Right lobe of liver (tissue), 4 donors: ENCODE measurements at regions not wholly inside any gene's neighbourhood (a gene's known extent, or its start where the extent isn't known, plus 50 kb on each side); places are given as distances from the start of the nearest gene placed in this dataset.

Experiments
- POLR2A ChIP-seq: fragments of 450-650 bp; IDR thresholded peaks from one replicate; pipeline ENCODE4 v1.6.1; 2017; ENCODE audit warnings: antibody characterized with exemption, mild to moderate bottlenecking
- TF ChIP-seq, protein P1 (sequence below), 4 donors: fragments of 200-600 bp in 3 of 4; fragments of 450-650 bp in 1 of 4; IDR thresholded peaks; one replicate each; pipeline versions ENCODE4 v1.5.1 to v1.8.0; 2016 to 2022; ENCODE audit warnings: antibody characterized with exemption in 4 of 4, mild to moderate bottlenecking in 2 of 4
- donor health status: DM: no; HTN: no; CAD: no.
- donor health status: DM: no; HTN: no; CAD: no.
- donor health status: DM: no; HTN: yes; CAD: no.

DNA sequence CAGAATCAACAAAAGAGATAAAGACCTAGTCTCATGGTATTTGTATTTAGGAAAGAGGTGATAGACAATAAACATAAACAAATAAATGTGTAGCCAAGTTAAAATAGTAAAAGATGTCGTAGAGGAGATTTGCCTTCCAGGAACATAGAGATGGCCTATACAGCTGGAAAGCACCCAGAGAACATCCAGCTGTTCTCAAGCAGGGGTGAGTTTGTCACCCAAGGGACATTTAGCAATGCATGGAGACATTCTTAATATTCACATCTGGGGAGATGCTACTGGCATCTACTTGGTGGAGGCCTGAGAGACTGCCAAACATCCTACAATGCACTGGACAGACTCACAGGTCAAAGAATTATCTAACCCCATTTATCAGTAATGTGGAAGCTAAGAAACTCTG is 88.3 kb downstream of the C11orf87 start:
- TF ChIP-seq, protein P1, sequence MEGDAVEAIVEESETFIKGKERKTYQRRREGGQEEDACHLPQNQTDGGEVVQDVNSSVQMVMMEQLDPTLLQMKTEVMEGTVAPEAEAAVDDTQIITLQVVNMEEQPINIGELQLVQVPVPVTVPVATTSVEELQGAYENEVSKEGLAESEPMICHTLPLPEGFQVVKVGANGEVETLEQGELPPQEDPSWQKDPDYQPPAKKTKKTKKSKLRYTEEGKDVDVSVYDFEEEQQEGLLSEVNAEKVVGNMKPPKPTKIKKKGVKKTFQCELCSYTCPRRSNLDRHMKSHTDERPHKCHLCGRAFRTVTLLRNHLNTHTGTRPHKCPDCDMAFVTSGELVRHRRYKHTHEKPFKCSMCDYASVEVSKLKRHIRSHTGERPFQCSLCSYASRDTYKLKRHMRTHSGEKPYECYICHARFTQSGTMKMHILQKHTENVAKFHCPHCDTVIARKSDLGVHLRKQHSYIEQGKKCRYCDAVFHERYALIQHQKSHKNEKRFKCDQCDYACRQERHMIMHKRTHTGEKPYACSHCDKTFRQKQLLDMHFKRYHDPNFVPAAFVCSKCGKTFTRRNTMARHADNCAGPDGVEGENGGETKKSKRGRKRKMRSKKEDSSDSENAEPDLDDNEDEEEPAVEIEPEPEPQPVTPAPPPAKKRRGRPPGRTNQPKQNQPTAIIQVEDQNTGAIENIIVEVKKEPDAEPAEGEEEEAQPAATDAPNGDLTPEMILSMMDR (IDR thresholded peaks at IDR 0.05) = no peak
- no peak for TF ChIP-seq POLR2A
